Activated T-cell treated with anti-CD3 and anti-CD28 coated beads, Interleukin-2, amount 50 U/mL, for 1 hour (primary cell): ENCODE measurements at regions not wholly inside any gene's neighbourhood (a gene's known extent, or its start where the extent isn't known, plus 50 kb on each side); places are given as distances from the start of the nearest gene placed in this dataset.
"Not testable (repeated sequence)": the region's sequence is repeated elsewhere in the genome, so short reads cannot be mapped to it uniquely, and the experiment has no call there.

ENCODE experiments used
- DNase-seq: peaks from one replicate; pipeline ENCODE4 v3.0.0-alpha.2; 2020

GRCh38 chr13:79906345-79906744 lies 425.4 kb downstream of the NDFIP2 start:
- no peak for DNase-seq

GRCh38 chr13:79905018-79905417 lies 424.1 kb downstream of the NDFIP2 start:
- no peak for DNase-seq

GRCh38 chr13:79904581-79904980 lies 423.6 kb downstream of the NDFIP2 start:
- no peak for DNase-seq

- DNase-seq: no peak
Measured at GRCh38 chr13:79901336-79901735, 420.4 kb downstream of the NDFIP2 start.

GRCh38 chr13:79900356-79900755 lies 419.4 kb downstream of the NDFIP2 start:
- no peak for DNase-seq

GRCh38 chr13:79898996-79899395 lies 418.0 kb downstream of the NDFIP2 start:
- DNase-seq: no peak

GRCh38 chr13:79898202-79898826 lies 417.4 kb downstream of the NDFIP2 start:
- no peak for DNase-seq

GRCh38 chr13:79896851-79897250 lies 415.9 kb downstream of the NDFIP2 start:
- DNase-seq: no peak

- no peak for DNase-seq
Measured at GRCh38 chr13:79895416-79895815, 414.5 kb downstream of the NDFIP2 start.

GRCh38 chr13:79887278-79887677 lies 406.3 kb downstream of the NDFIP2 start:
- DNase-seq: not testable (repeated sequence)

GRCh38 chr13:79886601-79887000 lies 405.6 kb downstream of the NDFIP2 start:
- DNase-seq: no peak

GRCh38 chr13:79884890-79885289 lies 403.9 kb downstream of the NDFIP2 start:
- DNase-seq: no peak

- no peak for DNase-seq
Measured at GRCh38 chr13:79883216-79883615, 402.3 kb downstream of the NDFIP2 start.

- DNase-seq: no peak
Measured at GRCh38 chr13:79880818-79881217, 399.9 kb downstream of the NDFIP2 start.

- DNase-seq: no peak
Measured at GRCh38 chr13:79874396-79875360, 393.7 kb downstream of the NDFIP2 start.

GRCh38 chr13:79871594-79871993 lies 390.6 kb downstream of the NDFIP2 start:
- no peak for DNase-seq

GRCh38 chr13:79870766-79871165 lies 389.8 kb downstream of the NDFIP2 start:
- no peak for DNase-seq

- no peak for DNase-seq
Measured at GRCh38 chr13:79870123-79870522, 389.2 kb downstream of the NDFIP2 start.

GRCh38 chr13:79869326-79869725 lies 388.4 kb downstream of the NDFIP2 start:
- DNase-seq: no peak

GRCh38 chr13:79867254-79867653 lies 386.3 kb downstream of the NDFIP2 start:
- DNase-seq: no peak

GRCh38 chr13:79866436-79866835 lies 385.5 kb downstream of the NDFIP2 start:
- no peak for DNase-seq

GRCh38 chr13:79862515-79862914 lies 381.6 kb downstream of the NDFIP2 start:
- DNase-seq: no peak

GRCh38 chr13:79861731-79862130 lies 380.8 kb downstream of the NDFIP2 start:
- DNase-seq: no peak

- no peak for DNase-seq
Measured at GRCh38 chr13:79860791-79861190, 379.8 kb downstream of the NDFIP2 start.
